Neural progenitor cell (in vitro differentiated cells): ENCODE measurements at regions not wholly inside any gene's neighbourhood (a gene's known extent, or its start where the extent isn't known, plus 50 kb on each side); places are given as distances from the start of the nearest gene placed in this dataset.

ENCODE experiments used
- DNase-seq: peaks from one replicate; pipeline ENCODE4 v3.0.0-alpha.2; 2016; ENCODE audit warnings: low spot score
- H2AFZ ChIP-seq: fragments of 200-600 bp; sonication (generic); replicated peaks from 2 replicates; pipeline ENCODE4 v1.6.1; 2016; ENCODE audit warnings: antibody characterized with exemption
- H3F3A ChIP-seq: fragments of 200-600 bp; sonication (generic); 2 replicates; pipeline ENCODE4 v1.6.1; 2016; ENCODE audit warnings: antibody characterized with exemption, low read depth
- H3K27ac ChIP-seq: fragments of 200-600 bp; sonication (generic); 2 replicates; pipeline ENCODE4 v1.5.1; 2016; ENCODE audit warnings: mild to moderate bottlenecking
- H3K27me3 ChIP-seq: fragments of 200-600 bp; sonication (generic); 2 replicates; pipeline ENCODE4 v1.6.1; 2016; ENCODE audit warnings: mild to moderate bottlenecking, moderate library complexity
- H3K36me3 ChIP-seq: fragments of 200-600 bp; sonication (generic); 2 replicates; pipeline ENCODE4 v1.5.1; 2016
- H3K4me1 ChIP-seq: fragments of 200-600 bp; sonication (generic); 2 replicates; pipeline ENCODE4 v1.6.1; 2016; ENCODE audit warnings: mixed run types
- H3K4me2 ChIP-seq: fragments of 200-600 bp; sonication (generic); 2 replicates; pipeline ENCODE4 v1.6.1; 2016
- H3K4me3 ChIP-seq: fragments of 200-600 bp; sonication (generic); 2 replicates; pipeline ENCODE4 v1.5.1; 2016
- H3K79me2 ChIP-seq: fragments of 200-600 bp; sonication (generic); 2 replicates; pipeline ENCODE4 v1.6.1; 2016; ENCODE audit warnings: low read depth
- H3K9ac ChIP-seq: fragments of 200-600 bp; sonication (generic); 2 replicates; pipeline ENCODE4 v1.6.1; 2016
- H3K9me3 ChIP-seq: fragments of 200-600 bp; sonication (generic); 2 replicates; pipeline ENCODE4 v1.5.1; 2016; ENCODE audit warnings: low read depth
- H4K20me1 ChIP-seq: fragments of 200-600 bp; sonication (generic); 2 replicates; pipeline ENCODE4 v1.6.1; 2016; ENCODE audit warnings: low read depth
- H3K27ac Mint-ChIP-seq: 3 replicates; pipeline ENCODE4 v1.8.0; 2021; ENCODE audit warnings: mixed read lengths
- H3K27me3 Mint-ChIP-seq: 2 replicates; pipeline ENCODE4 v1.8.0; 2022; ENCODE audit warnings: low read depth, mild to moderate bottlenecking, inconsistent platforms, moderate library complexity, mixed read lengths; ENCODE audit not compliant: insufficient read depth
- H3K36me3 Mint-ChIP-seq: 3 replicates; pipeline ENCODE4 v1.8.0; 2021; ENCODE audit warnings: mixed read lengths
- H3K4me1 Mint-ChIP-seq: 3 replicates; pipeline ENCODE4 v1.8.0; 2021; ENCODE audit warnings: mixed read lengths
- H3K4me3 Mint-ChIP-seq: 3 replicates; pipeline ENCODE4 v1.8.0; 2021; ENCODE audit warnings: mild to moderate bottlenecking, moderate library complexity, mixed read lengths
- H3K9me3 Mint-ChIP-seq: 3 replicates; pipeline ENCODE4 v1.8.0; 2020; ENCODE audit warnings: mixed read lengths
- CTCF ChIP-seq: fragments of 200-600 bp; sonication (generic); IDR thresholded peaks from 2 replicates; pipeline ENCODE4 v1.5.1; 2017; ENCODE audit warnings: antibody characterized with exemption, mild to moderate bottlenecking
- EZH2 ChIP-seq: fragments of 200-600 bp; sonication (generic); IDR thresholded peaks from 2 replicates; pipeline ENCODE4 v1.6.1; 2017; ENCODE audit warnings: antibody characterized with exemption, mild to moderate bottlenecking, moderate library complexity
- EZH2phosphoT487 ChIP-seq: fragments of 200-600 bp; sonication (generic); IDR thresholded peaks from 2 replicates; pipeline ENCODE4 v1.6.1; 2017; ENCODE audit warnings: antibody characterized with exemption

GRCh38 chr6:67889682-67889995 is 745.4 kb upstream of the ADGRB3 start:
- DNase-seq = no peak
- H3K27ac ChIP-seq = no peak overlapping the region
- no peaks in the 10 kb centered on the region for H3K4me1 Mint-ChIP-seq

GRCh38 chr6:67888886-67889681 is 746.0 kb upstream of the ADGRB3 start:
- Histone ChIP-seq H3K27ac (no peak overlapping the region), H3K27me3 (no peaks in the 10 kb centered on the region), H3K79me2 (no peaks in the 10 kb centered on the region), H3K36me3 (no peaks in the 10 kb centered on the region), H3K9me3 (no peaks in the 10 kb centered on the region), H3K9ac (no peak overlapping the region), H3K4me2 (no peak overlapping the region), H3K4me3 (no peak overlapping the region), H2AFZ (no peak overlapping the region), H3F3A (no peaks in the 10 kb centered on the region), H3K4me1 (no peaks in the 10 kb centered on the region), H4K20me1 (no peaks in the 10 kb centered on the region)
- no peak overlapping the region for H3K4me3 Mint-ChIP-seq
- no peak for DNase-seq
- no peak overlapping the region for H3K27ac Mint-ChIP-seq
- H3K27me3 Mint-ChIP-seq = peaks cover 4% of the 10 kb centered on the region
- H3K9me3 Mint-ChIP-seq = no peaks in the 10 kb centered on the region
- H3K36me3 Mint-ChIP-seq = no peaks in the 10 kb centered on the region
- no peaks in the 10 kb centered on the region for H3K4me1 Mint-ChIP-seq
- TF ChIP-seq EZH2phosphoT487 (no peak), CTCF (no peak), EZH2 (no peak)

More at GRCh38 chr6:67889682-67889995, 745.4 kb upstream of the ADGRB3 start:
- no peak overlapping the region for H2AFZ ChIP-seq
- no peak overlapping the region for H3K4me2 ChIP-seq
- H3K36me3 ChIP-seq = no peaks in the 10 kb centered on the region
- peaks cover 4% of the 10 kb centered on the region for H3K27me3 Mint-ChIP-seq
- H3K9me3 ChIP-seq = no peaks in the 10 kb centered on the region
- H3F3A ChIP-seq = no peaks in the 10 kb centered on the region
- H3K79me2 ChIP-seq = no peaks in the 10 kb centered on the region
- H3K4me3 Mint-ChIP-seq = no peak overlapping the region
- no peak overlapping the region for H3K9ac ChIP-seq
- H3K27ac Mint-ChIP-seq = no peak overlapping the region
- H3K36me3 Mint-ChIP-seq = no peaks in the 10 kb centered on the region
- H4K20me1 ChIP-seq = no peaks in the 10 kb centered on the region
- no peaks in the 10 kb centered on the region for H3K27me3 ChIP-seq
- H3K4me1 ChIP-seq = no peaks in the 10 kb centered on the region
- H3K9me3 Mint-ChIP-seq = no peaks in the 10 kb centered on the region
- no peak for TF ChIP-seq CTCF
- no peak for TF ChIP-seq EZH2
- TF ChIP-seq EZH2phosphoT487 = no peak
- no peak overlapping the region for H3K4me3 ChIP-seq

DNA sequence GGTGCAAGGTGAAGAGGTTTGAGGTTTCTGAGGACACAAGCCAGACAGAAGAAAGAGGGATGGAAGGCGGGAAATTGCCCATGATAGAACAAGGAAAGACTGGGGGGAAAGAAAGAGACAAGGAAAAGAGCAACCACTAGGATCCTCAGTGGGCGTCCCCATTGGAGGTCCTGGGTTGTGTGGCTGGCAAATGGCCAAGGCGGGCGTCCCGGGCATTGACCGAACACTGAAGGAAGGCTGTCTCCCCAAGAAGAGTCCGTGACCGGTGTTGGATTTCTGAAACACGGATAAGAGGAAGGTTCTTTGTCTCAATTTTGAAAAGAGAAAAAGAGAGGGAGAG is 746.6 kb upstream of the ADGRB3 start:
- H3K9me3 Mint-ChIP-seq = no peaks in the 10 kb centered on the region
- H3K27me3 Mint-ChIP-seq = peaks cover 4% of the 10 kb centered on the region
- Histone ChIP-seq H3K4me3 (no peak overlapping the region), H4K20me1 (no peaks in the 10 kb centered on the region), H3K27me3 (no peaks in the 10 kb centered on the region), H3K9me3 (no peaks in the 10 kb centered on the region), H3K4me2 (no peak overlapping the region), H3F3A (no peaks in the 10 kb centered on the region), H2AFZ (no peak overlapping the region), H3K79me2 (no peaks in the 10 kb centered on the region), H3K27ac (no peak overlapping the region), H3K9ac (no peak overlapping the region), H3K4me1 (no peaks in the 10 kb centered on the region), H3K36me3 (no peaks in the 10 kb centered on the region)
- no peak overlapping the region for H3K4me3 Mint-ChIP-seq
- H3K27ac Mint-ChIP-seq = no peak overlapping the region
- TF ChIP-seq EZH2 (no peak), EZH2phosphoT487 (no peak), CTCF (no peak)
- no peak for DNase-seq
- H3K36me3 Mint-ChIP-seq = no peaks in the 10 kb centered on the region
- H3K4me1 Mint-ChIP-seq = no peaks in the 10 kb centered on the region
